Stimulated activated effector memory CD8-positive, alpha-beta T cell treated with anti-CD3 and anti-CD28 coated beads, Interleukin-12 subunit alpha, Interleukin-12 subunit beta, amount 100 ng/mL, for 72 hours (primary cell): ENCODE measurements at regions not wholly inside any gene's neighbourhood (a gene's known extent, or its start where the extent isn't known, plus 50 kb on each side); places are given as distances from the start of the nearest gene placed in this dataset.

Experiments used
- ATAC-seq: fragments of 150-1000 bp; cut with Tn5 transposase; 2 replicates; pipeline ENCODE4 v1.10.0; 2021
- DNase-seq, 2 donors: peaks; one replicate each; pipeline ENCODE4 v3.0.0; 2021 to 2022; ENCODE audit warnings: low spot score in 2 of 2
- H3K27ac Mint-ChIP-seq: one replicate; pipeline ENCODE4 v1.8.0; 2022; ENCODE audit warnings: mild to moderate bottlenecking, mixed read lengths
- H3K36me3 Mint-ChIP-seq: one replicate; pipeline ENCODE4 v1.8.0; 2022; ENCODE audit warnings: mild to moderate bottlenecking, mixed read lengths
- H3K4me1 Mint-ChIP-seq: one replicate; pipeline ENCODE4 v1.8.0; 2022; ENCODE audit warnings: mixed read lengths
- H3K4me3 Mint-ChIP-seq: one replicate; pipeline ENCODE4 v1.8.0; 2022; ENCODE audit warnings: mild to moderate bottlenecking, mixed read lengths
- H3K9me3 Mint-ChIP-seq: one replicate; pipeline ENCODE4 v1.8.0; 2022; ENCODE audit warnings: mixed read lengths

- ATAC-seq, result no peak
- no peaks in the 10 kb centered on the region for H3K36me3 Mint-ChIP-seq
- no peaks in the 10 kb centered on the region for H3K4me1 Mint-ChIP-seq
- H3K27ac Mint-ChIP-seq, result no peak overlapping the region
- H3K9me3 Mint-ChIP-seq, result peaks cover 13% of the 10 kb centered on the region
- H3K4me3 Mint-ChIP-seq, result no peak overlapping the region
- DNase-seq, result no peak
These were observed 433.7 kb downstream of the MBD2 start for GRCh38 chr18:53790786-53791185.

DNA sequence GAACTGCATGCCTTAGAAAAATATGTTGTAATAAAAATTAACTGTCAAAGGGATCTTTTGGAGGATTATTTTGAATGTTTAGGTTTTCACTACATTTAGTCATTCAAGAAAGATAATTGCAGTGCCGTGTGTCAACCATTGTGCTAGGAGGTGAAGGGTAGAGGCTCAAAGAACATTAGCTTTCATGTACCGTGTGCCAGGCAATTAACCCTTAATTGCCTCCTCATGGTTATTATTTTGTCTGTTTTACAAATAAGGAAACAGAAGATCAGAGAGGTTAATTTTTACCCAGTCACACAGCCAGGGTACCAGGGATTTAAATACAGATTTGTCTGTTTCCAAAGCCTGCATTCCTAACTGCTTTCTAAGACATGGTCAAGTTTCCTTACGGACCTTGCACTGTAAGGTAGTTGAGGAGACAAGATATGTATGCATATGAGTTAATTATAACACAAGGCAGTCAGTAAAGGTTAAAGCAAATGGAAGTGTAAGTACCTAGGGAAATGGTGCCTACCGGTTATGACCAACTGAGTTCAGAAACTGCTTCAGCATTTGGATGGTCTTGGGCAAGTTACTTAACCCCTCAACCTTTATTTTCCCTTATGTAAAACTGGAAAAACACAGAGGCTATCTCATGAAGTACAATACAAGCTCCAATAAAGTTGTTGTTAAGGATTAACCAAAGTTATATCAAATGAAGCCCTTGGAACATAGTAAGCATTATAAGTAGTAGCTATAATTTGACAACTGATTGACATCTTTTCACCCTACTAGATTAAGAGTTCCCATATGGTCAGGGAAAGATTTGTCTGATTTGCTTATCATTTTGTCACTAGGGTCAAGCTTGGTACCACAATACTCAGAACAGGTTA, 434.9 kb downstream of the MBD2 start:
- Mint-ChIP-seq H3K36me3 (no peaks in the 10 kb centered on the region), H3K9me3 (peaks cover 8% of the 10 kb centered on the region), H3K4me3 (no peak overlapping the region), H3K27ac (no peak overlapping the region), H3K4me1 (no peaks in the 10 kb centered on the region)
- no peak for ATAC-seq
- DNase-seq, result no peak

- H3K27ac Mint-ChIP-seq, result no peak overlapping the region
- peaks cover 4% of the 10 kb centered on the region for H3K9me3 Mint-ChIP-seq
- DNase-seq, result no peak
- H3K4me3 Mint-ChIP-seq, result no peak overlapping the region
- H3K36me3 Mint-ChIP-seq, result no peaks in the 10 kb centered on the region
- no peaks in the 10 kb centered on the region for H3K4me1 Mint-ChIP-seq
- ATAC-seq, result no peak
These were observed 438.7 kb downstream of the MBD2 start for GRCh38 chr18:53785811-53786210.

DNA sequence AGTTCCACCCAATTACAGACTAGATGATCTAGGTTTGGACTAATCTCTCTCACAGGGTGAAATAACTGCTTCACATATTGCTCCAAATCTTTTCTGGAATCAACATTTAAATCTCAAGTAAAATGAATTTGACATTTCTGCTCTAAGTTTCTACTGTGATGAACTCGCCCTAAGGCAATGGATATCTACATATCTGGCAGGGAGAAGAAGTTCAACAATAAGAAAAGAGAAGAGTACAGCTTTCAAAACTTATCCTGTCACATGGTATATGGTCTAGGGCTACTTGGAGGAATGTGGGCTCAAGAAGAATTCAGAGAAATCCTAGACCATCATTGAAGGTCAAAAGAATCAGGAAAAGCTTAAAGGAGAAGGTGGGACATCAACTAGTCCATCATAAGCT, 440.2 kb downstream of the MBD2 start:
- Mint-ChIP-seq H3K4me3 (no peak overlapping the region), H3K4me1 (no peaks in the 10 kb centered on the region), H3K9me3 (peaks cover 5% of the 10 kb centered on the region), H3K36me3 (no peaks in the 10 kb centered on the region), H3K27ac (no peak overlapping the region)
- DNase-seq, result no peak
- no peak for ATAC-seq

DNA sequence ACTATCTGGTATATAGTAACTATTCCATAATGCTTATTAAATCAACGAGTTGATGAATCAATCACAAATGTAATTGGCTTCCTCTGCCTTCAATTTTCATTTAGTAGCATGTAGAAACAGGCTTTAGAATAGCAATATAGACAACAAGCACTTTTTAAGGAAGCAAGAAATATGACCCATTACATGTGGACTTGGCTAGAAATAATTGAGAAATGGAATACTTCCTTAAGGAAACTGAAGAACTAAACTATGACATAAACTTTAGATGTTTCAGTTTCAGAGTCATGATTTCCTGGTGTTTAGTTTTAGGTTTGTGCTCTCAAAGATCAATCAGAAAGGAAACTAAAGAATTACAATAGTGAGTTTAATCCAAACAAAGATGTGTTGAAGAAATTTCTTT, 443.8 kb downstream of the MBD2 start:
- Mint-ChIP-seq H3K27ac (no peak overlapping the region), H3K9me3 (peaks cover 15% of the 10 kb centered on the region), H3K4me3 (no peak overlapping the region), H3K4me1 (no peaks in the 10 kb centered on the region), H3K36me3 (no peaks in the 10 kb centered on the region)
- DNase-seq, result no peak
- no peak for ATAC-seq

DNA sequence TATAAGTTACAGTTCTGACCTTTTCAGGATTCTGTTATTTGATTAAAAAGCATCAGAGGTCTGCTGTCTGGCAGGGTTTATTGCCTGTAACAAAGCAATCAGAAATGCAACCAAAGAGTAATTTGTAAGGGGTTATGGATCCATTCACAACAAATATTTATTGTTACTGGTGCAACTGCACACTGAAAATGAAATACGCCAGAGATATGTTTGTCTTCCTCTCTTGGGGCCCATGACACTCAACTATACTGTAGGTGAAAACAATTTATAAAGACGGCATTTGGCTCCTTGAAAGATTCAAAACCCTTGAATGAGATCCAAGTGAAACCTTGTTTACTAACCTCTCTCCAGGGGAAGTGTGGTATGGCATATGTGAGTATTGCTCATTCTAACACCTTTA, 452.2 kb downstream of the MBD2 start:
- Mint-ChIP-seq H3K4me3 (no peak overlapping the region), H3K36me3 (no peaks in the 10 kb centered on the region), H3K9me3 (peaks cover 30% of the 10 kb centered on the region)

DNA sequence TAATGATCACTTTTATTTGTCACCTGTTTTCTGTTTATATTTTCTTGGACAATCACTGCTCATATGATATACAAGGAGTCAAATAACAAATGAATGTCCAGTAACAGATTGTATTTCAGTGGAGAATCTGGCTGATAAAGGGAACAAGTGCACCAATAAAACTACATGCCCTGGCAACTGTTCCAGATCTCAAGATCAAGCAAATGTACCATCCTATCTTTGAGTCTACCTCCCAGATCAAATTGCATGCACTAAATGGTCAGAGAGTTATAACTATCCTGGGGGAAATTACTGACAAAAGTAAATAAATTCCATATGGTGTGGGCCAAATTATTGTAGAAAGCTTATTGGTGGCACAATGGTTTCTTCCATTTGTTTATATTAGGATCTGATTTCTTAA, 452.8 kb downstream of the MBD2 start:
- DNase-seq, result no peak
- Mint-ChIP-seq H3K36me3 (no peaks in the 10 kb centered on the region), H3K27ac (no peak overlapping the region), H3K9me3 (peaks cover 33% of the 10 kb centered on the region), H3K4me1 (no peaks in the 10 kb centered on the region), H3K4me3 (no peak overlapping the region)
- ATAC-seq, result no peak

More for the DNA sequence above, 452.2 kb downstream of the MBD2 start:
- DNase-seq (no peak), ATAC-seq (no peak)
- no peak overlapping the region for H3K27ac Mint-ChIP-seq
- no peaks in the 10 kb centered on the region for H3K4me1 Mint-ChIP-seq

DNA sequence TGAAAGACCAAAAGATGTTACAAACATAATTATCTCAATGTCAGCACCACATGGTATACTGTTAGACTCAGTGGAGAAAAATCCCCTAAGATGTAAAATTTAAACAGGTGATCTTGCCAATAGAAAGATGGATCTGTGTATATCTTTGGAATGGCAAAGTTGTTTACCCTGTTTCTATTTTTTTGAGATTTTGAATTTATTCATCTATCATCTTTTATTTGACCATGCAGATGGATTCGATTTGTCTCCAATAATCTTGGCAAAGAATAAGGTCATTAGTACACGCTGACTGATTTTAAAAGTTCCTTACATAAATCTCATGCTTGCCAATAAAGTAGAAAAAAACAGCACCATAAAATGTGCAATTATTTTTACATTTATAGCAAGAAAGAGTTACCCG, 459.3 kb downstream of the MBD2 start:
- no peaks in the 10 kb centered on the region for H3K4me1 Mint-ChIP-seq
- DNase-seq (no peak), ATAC-seq (no peak)
- H3K27ac Mint-ChIP-seq, result no peak overlapping the region
- H3K36me3 Mint-ChIP-seq, result no peaks in the 10 kb centered on the region
- peaks cover 21% of the 10 kb centered on the region for H3K9me3 Mint-ChIP-seq
- H3K4me3 Mint-ChIP-seq, result no peak overlapping the region

GRCh38 chr18:53764086-53764485, 460.4 kb downstream of the MBD2 start:
- no peak overlapping the region for H3K27ac Mint-ChIP-seq
- no peaks in the 10 kb centered on the region for H3K36me3 Mint-ChIP-seq
- peaks cover 19% of the 10 kb centered on the region for H3K9me3 Mint-ChIP-seq
- ATAC-seq, result no peak
- H3K4me3 Mint-ChIP-seq, result no peak overlapping the region
- no peak for DNase-seq
- no peaks in the 10 kb centered on the region for H3K4me1 Mint-ChIP-seq

GRCh38 chr18:53757328-53757727, 467.1 kb downstream of the MBD2 start:
- DNase-seq (no peak), ATAC-seq (no peak)
- Mint-ChIP-seq H3K9me3 (peaks cover 11% of the 10 kb centered on the region), H3K36me3 (no peaks in the 10 kb centered on the region), H3K27ac (no peak overlapping the region), H3K4me3 (no peak overlapping the region), H3K4me1 (no peaks in the 10 kb centered on the region)

GRCh38 chr18:53756610-53756972, 467.9 kb downstream of the MBD2 start:
- DNase-seq, result no peak
- Mint-ChIP-seq H3K27ac (no peak overlapping the region), H3K36me3 (no peaks in the 10 kb centered on the region), H3K4me3 (no peak overlapping the region), H3K9me3 (peaks cover 11% of the 10 kb centered on the region), H3K4me1 (no peaks in the 10 kb centered on the region)
- ATAC-seq, result no peak

DNA sequence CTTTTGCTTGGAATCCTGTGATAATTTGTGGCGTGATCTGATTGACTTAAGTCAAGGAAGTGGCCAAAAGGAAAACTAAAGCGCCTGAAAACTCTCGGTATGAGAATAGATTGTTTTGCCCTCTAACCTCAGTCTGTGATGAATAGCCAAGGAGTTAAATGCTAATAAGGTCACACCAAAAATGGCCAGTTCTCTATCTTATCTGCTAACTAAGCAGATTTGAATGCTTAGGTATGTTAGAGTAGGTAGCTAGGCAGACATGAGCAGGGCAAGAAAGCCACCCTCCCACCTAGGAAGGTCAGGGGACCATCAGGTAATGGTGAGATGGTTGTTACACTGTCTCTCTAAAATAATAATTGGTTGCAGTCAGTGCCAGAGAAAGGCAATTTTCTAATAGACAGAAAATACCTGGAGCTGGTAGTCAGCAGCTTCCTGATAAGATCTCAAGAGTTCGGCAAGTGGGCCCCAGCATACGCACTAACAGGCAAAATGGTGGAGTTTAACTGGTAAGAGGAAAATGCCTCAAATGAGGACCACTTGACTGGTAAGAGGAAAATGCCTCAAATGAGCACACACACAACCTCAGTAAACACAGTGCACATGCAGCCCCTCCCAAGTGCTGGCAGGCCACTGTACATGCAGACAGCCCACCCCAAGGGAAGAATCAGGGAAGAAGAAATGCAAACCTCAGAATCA, 468.4 kb downstream of the MBD2 start:
- no peak for ATAC-seq
- H3K27ac Mint-ChIP-seq, result no peak overlapping the region
- peaks cover 11% of the 10 kb centered on the region for H3K9me3 Mint-ChIP-seq
- no peaks in the 10 kb centered on the region for H3K36me3 Mint-ChIP-seq
- no peak overlapping the region for H3K4me3 Mint-ChIP-seq
- no peak for DNase-seq
- H3K4me1 Mint-ChIP-seq, result no peaks in the 10 kb centered on the region

- H3K36me3 Mint-ChIP-seq, result no peaks in the 10 kb centered on the region
- no peak for DNase-seq
- no peak overlapping the region for H3K27ac Mint-ChIP-seq
- H3K4me3 Mint-ChIP-seq, result no peak overlapping the region
- ATAC-seq, result no peak
- peaks cover 11% of the 10 kb centered on the region for H3K9me3 Mint-ChIP-seq
- no peaks in the 10 kb centered on the region for H3K4me1 Mint-ChIP-seq
These were observed 470.3 kb downstream of the MBD2 start for GRCh38 chr18:53754154-53754553.

- no peak overlapping the region for H3K4me3 Mint-ChIP-seq
- H3K9me3 Mint-ChIP-seq, result peaks cover 11% of the 10 kb centered on the region
These were observed 470.9 kb downstream of the MBD2 start for GRCh38 chr18:53753601-53754000.

DNA sequence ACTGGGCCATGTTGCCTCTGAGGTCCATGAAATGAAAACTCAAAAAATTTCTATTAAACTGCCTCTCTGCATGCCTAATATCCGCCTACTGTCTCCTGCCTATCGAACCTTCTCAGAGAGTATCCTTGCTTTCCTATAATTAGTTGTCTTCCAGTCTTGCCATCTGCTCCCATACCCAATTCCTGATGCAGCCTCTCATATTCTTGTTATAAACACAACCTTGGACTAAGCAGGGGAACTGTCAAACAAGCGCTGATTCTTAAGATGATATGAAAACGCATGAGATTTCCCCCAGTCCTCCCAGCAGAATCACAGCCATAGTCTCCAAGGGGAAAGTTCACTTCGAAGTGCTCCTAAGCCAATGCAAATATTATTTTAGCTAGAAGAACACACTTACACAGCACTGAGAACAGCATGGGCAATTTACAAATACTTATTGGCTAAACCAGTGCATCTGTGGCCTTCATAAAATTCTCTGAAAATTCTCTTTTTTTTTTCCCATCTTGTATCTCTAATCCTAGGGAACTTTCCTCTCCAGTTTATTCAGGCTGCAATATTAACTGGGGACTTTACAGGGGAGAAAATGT, 471.6 kb downstream of the MBD2 start:
- Mint-ChIP-seq H3K9me3 (peaks cover 7% of the 10 kb centered on the region), H3K4me3 (no peak overlapping the region), H3K36me3 (no peaks in the 10 kb centered on the region), H3K27ac (no peak overlapping the region), H3K4me1 (no peaks in the 10 kb centered on the region)
- ATAC-seq (no peak), DNase-seq (no peak)

More at GRCh38 chr18:53753601-53754000, 470.9 kb downstream of the MBD2 start:
- ATAC-seq, result no peak
- H3K4me1 Mint-ChIP-seq, result no peaks in the 10 kb centered on the region
- no peak overlapping the region for H3K27ac Mint-ChIP-seq
- no peaks in the 10 kb centered on the region for H3K36me3 Mint-ChIP-seq
- no peak for DNase-seq

GRCh38 chr18:53749766-53750165, 474.7 kb downstream of the MBD2 start:
- H3K27ac Mint-ChIP-seq, result no peak overlapping the region
- DNase-seq, result no peak
- peaks cover 4% of the 10 kb centered on the region for H3K9me3 Mint-ChIP-seq
- H3K36me3 Mint-ChIP-seq, result no peaks in the 10 kb centered on the region
- H3K4me3 Mint-ChIP-seq, result no peak overlapping the region
- ATAC-seq, result no peak
- no peaks in the 10 kb centered on the region for H3K4me1 Mint-ChIP-seq
